ENCODE measurements at regions not wholly inside any gene's neighbourhood (a gene's known extent, or its start where the extent isn't known, plus 50 kb on each side); places are given as distances from the start of the nearest gene placed in this dataset.

- Mint-ChIP-seq H3K9me3 (peaks cover 8% of the 10 kb centered on the region), H3K27ac (no peak overlapping the region), H3K4me3 (no peak overlapping the region), H3K36me3 (ENCODE audit: low read depth) (no peaks in the 10 kb centered on the region), H3K4me1 (ENCODE audit: low read depth) (no peaks in the 10 kb centered on the region), H3K27me3 (no peaks in the 10 kb centered on the region)
- no peak for DNase-seq
- intact Hi-C loops (cut with micrococcal nuclease), result no loop called here
- ATAC-seq, result no peak
- no peak for TF ChIP-seq CTCF (IDR thresholded peaks at IDR 0.05)
- ChIA-PET CTCF (no interaction called here), POLR2A (no interaction called here)
These were observed 202.6 kb upstream of the FZD8 start for GRCh38 chr10:35844686-35845085.

GRCh38 chr10:35843524-35844181 is 201.6 kb upstream of the FZD8 start:
- Mint-ChIP-seq H3K4me1 (ENCODE audit: low read depth) (no peaks in the 10 kb centered on the region), H3K36me3 (ENCODE audit: low read depth) (no peaks in the 10 kb centered on the region), H3K9me3 (peaks cover 8% of the 10 kb centered on the region), H3K4me3 (no peak overlapping the region), H3K27me3 (no peaks in the 10 kb centered on the region), H3K27ac (no peak overlapping the region)
- DNase-seq (no peak), ATAC-seq (no peak)
- intact Hi-C loops (cut with micrococcal nuclease), result no loop called here
- ChIA-PET CTCF (no interaction called here), POLR2A (no interaction called here)
- no peak for TF ChIP-seq CTCF (IDR thresholded peaks at IDR 0.05)

GRCh38 chr10:35838054-35838453 is 196.0 kb upstream of the FZD8 start:
- Mint-ChIP-seq H3K36me3 (ENCODE audit: low read depth) (no peaks in the 10 kb centered on the region), H3K27ac (no peak overlapping the region), H3K4me3 (no peak overlapping the region), H3K27me3 (no peaks in the 10 kb centered on the region), H3K9me3 (peaks cover 5% of the 10 kb centered on the region), H3K4me1 (ENCODE audit: low read depth) (no peaks in the 10 kb centered on the region)
- no peak for TF ChIP-seq CTCF (IDR thresholded peaks at IDR 0.05)
- intact Hi-C loops (cut with micrococcal nuclease), result no loop called here
- POLR2A ChIA-PET, result no interaction called here
- DNase-seq, result no peak
- no peak for ATAC-seq
- CTCF ChIA-PET, result interaction anchor here (0.9 kb wide), 1 partner anchor 203 kb away, joined by 3 read pairs; no protein-coding TSS in a partner anchor

- DNase-seq (no peak), ATAC-seq (no peak)
- Mint-ChIP-seq H3K27ac (no peak overlapping the region), H3K4me1 (ENCODE audit: low read depth) (no peaks in the 10 kb centered on the region), H3K36me3 (ENCODE audit: low read depth) (no peaks in the 10 kb centered on the region), H3K4me3 (no peak overlapping the region), H3K27me3 (no peaks in the 10 kb centered on the region), H3K9me3 (peaks cover under 1% of the 10 kb centered on the region)
- TF ChIP-seq CTCF (IDR thresholded peaks at IDR 0.05), result no peak
- intact Hi-C loops (cut with micrococcal nuclease), result no loop called here
- CTCF ChIA-PET, result no interaction called here
- POLR2A ChIA-PET, result no interaction called here
These were observed 193.4 kb upstream of the FZD8 start for GRCh38 chr10:35835545-35835944.

GRCh38 chr10:35834877-35835494 is 192.9 kb upstream of the FZD8 start:
- Mint-ChIP-seq H3K4me3 (no peak overlapping the region), H3K27me3 (no peaks in the 10 kb centered on the region), H3K9me3 (no peaks in the 10 kb centered on the region), H3K27ac (no peak overlapping the region), H3K36me3 (ENCODE audit: low read depth) (no peaks in the 10 kb centered on the region), H3K4me1 (ENCODE audit: low read depth) (no peaks in the 10 kb centered on the region)
- TF ChIP-seq CTCF (IDR thresholded peaks at IDR 0.05), result no peak
- intact Hi-C loops (cut with micrococcal nuclease), result no loop called here
- DNase-seq (no peak), ATAC-seq (no peak)
- POLR2A ChIA-PET, result no interaction called here
- CTCF ChIA-PET, result interaction anchor here (0.9 kb wide), 1 partner anchor 56 kb away, joined by 3 read pairs; no protein-coding TSS in a partner anchor
